ENCODE measurements at regions not wholly inside any gene's neighbourhood (a gene's known extent, or its start where the extent isn't known, plus 50 kb on each side); places are given as distances from the start of the nearest gene placed in this dataset.

DNA sequence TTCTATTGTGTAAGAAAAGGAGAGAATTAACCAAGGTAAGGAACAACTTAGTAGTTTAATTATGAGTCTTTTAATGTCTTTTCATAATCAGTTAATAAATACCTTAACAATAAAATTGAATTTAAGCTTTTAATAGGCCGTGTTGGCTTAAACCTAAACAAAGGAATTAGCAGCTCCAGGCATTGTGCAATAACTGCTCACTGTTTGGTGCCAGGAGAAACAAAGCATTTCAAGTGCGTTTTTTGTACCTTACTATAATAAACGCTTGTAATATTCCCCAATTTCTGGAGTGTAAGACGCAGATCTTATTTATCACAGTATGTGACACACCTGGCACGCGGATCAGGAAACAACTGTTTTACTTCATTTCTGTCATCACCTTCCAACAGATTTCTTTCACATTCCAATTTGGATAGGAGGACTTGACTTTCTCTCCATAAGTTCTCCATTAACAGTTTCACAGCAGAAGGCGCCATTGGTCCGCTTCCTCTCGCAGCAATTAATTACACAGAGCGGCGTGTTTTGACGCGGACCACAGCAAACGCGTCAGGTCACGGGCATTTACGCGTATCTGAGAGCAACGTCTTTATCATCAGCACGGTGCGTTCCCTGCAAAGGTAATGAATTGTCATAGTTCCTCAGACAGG lies 335.8 kb upstream of the NT5E start:
- no peak for DNase-seq (ENCODE audit: low spot score in 2 of 2)
- no peak overlapping the region for H3K4me3 Mint-ChIP-seq
- H3K36me3 Mint-ChIP-seq (ENCODE audit: insufficient read depth): no peaks in the 10 kb centered on the region
- ATAC-seq (replicated peaks; ENCODE audit: extremely low read depth, poor library complexity, severe bottlenecking): no peak
- H3K9me3 Mint-ChIP-seq: peaks cover 5% of the 10 kb centered on the region
- peaks cover 8% of the 10 kb centered on the region for H3K27me3 Mint-ChIP-seq
- H3K27ac Mint-ChIP-seq (ENCODE audit: low read depth): no peak overlapping the region
- H3K4me1 Mint-ChIP-seq: no peaks in the 10 kb centered on the region

DNA sequence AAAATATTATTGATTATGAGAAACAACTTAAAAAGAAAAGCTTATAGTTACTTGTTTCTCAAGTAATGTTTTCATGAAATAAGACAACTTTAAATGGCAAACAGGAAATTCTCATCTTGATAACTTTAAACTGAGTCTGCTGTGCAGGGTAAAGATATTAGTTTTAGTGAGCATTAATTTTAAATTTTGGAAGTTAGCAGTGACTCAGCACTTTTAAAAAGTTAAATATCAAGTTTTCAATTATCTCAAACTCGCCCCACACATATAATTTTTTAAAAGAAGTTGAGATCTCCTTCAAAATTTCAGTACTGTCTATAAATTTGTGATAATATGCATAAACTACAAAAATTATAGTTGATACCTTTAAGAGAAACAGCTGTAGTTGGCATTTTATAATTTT lies 337.3 kb upstream of the NT5E start:
- no peaks in the 10 kb centered on the region for H3K36me3 Mint-ChIP-seq (ENCODE audit: insufficient read depth)
- no peaks in the 10 kb centered on the region for H3K4me1 Mint-ChIP-seq
- H3K9me3 Mint-ChIP-seq: peaks cover 5% of the 10 kb centered on the region
- DNase-seq (ENCODE audit: low spot score in 2 of 2) (no peak), ATAC-seq (replicated peaks; ENCODE audit: extremely low read depth, poor library complexity, severe bottlenecking) (no peak)
- no peak overlapping the region for H3K4me3 Mint-ChIP-seq
- H3K27me3 Mint-ChIP-seq: peaks cover 8% of the 10 kb centered on the region
- H3K27ac Mint-ChIP-seq (ENCODE audit: low read depth): no peak overlapping the region

DNA sequence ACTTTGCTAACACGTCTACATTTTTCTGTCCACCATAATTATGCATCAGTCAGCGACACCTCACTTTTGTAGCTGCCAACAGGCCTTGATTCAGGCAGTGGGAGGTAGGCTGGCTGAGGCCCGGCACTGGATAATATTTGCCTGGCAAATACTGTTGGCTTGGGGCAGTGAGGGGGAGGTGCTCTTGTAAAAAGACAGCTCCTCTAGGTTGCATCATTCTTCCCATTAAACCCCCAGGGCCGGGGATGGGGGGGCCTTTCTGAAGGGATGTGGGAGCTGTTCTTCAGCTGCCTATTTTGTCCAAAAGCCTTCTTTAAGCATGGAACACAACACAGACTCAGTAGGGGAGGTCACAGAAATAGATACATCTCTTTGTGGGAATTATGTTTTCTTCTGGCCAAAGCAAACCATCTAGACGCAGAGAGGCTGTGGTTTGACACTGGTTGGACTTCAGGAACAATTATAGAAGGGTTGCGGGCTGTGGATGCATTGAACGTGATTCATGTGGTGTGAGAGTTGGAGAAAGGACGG lies 338.3 kb upstream of the NT5E start:
- ATAC-seq (replicated peaks; ENCODE audit: extremely low read depth, poor library complexity, severe bottlenecking) (no peak), DNase-seq (ENCODE audit: low spot score in 2 of 2) (no peak)
- H3K27me3 Mint-ChIP-seq: peaks cover 8% of the 10 kb centered on the region
- H3K36me3 Mint-ChIP-seq (ENCODE audit: insufficient read depth): no peaks in the 10 kb centered on the region
- H3K9me3 Mint-ChIP-seq: peaks cover 7% of the 10 kb centered on the region
- no peak overlapping the region for H3K4me3 Mint-ChIP-seq
- H3K4me1 Mint-ChIP-seq: no peaks in the 10 kb centered on the region
- no peak overlapping the region for H3K27ac Mint-ChIP-seq (ENCODE audit: low read depth)

DNA sequence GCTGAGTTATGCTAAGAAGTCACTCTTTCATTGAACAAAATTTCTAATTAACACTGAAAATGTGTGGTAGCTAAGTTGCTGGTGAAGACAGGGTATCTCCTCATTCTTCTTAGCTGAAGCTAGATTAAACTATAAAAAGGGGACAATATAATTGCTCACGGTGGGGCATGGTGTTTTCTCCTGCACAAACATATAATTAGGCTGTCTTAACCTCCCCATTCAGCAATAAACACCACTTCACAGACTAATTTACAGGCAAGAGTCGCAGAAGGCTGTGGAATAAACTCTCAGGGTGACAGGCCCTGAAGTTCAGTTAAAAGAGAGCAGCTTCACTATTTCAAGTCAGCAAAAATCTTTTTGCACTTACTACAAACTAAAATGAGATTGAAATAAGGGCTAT lies 338.9 kb upstream of the NT5E start:
- H3K36me3 Mint-ChIP-seq (ENCODE audit: insufficient read depth): no peaks in the 10 kb centered on the region
- DNase-seq (ENCODE audit: low spot score in 2 of 2) (no peak), ATAC-seq (replicated peaks; ENCODE audit: extremely low read depth, poor library complexity, severe bottlenecking) (no peak)
- H3K27ac Mint-ChIP-seq (ENCODE audit: low read depth): no peak overlapping the region
- no peak overlapping the region for H3K4me3 Mint-ChIP-seq
- H3K4me1 Mint-ChIP-seq: no peaks in the 10 kb centered on the region
- H3K27me3 Mint-ChIP-seq: peaks cover 8% of the 10 kb centered on the region
- peaks cover 11% of the 10 kb centered on the region for H3K9me3 Mint-ChIP-seq

DNA sequence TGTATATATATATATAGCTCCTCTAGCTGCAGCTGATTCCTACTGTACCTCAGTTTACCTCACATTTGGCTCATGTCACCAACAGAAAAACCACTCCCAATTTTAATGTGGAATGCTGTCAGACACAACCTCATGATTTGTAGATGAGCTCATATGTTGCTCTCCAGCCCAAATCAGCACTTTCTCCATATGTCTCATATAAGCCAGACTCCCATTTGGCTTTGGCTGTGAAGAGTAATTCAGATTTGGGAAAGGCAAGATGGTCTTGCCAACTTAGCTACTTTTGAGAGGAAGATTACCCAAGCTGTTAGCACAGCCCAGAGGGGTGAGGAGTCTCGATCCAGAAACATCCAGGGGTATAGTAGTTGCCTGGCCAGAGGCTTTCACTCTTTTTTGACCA lies 342.2 kb upstream of the NT5E start:
- no peak overlapping the region for H3K27ac Mint-ChIP-seq (ENCODE audit: low read depth)
- no peaks in the 10 kb centered on the region for H3K36me3 Mint-ChIP-seq (ENCODE audit: insufficient read depth)
- no peak overlapping the region for H3K4me3 Mint-ChIP-seq
- H3K9me3 Mint-ChIP-seq: peaks cover 11% of the 10 kb centered on the region
- peaks cover 8% of the 10 kb centered on the region for H3K27me3 Mint-ChIP-seq
- ATAC-seq (replicated peaks; ENCODE audit: extremely low read depth, poor library complexity, severe bottlenecking) (no peak), DNase-seq (ENCODE audit: low spot score in 2 of 2) (no peak)
- H3K4me1 Mint-ChIP-seq: no peaks in the 10 kb centered on the region

DNA sequence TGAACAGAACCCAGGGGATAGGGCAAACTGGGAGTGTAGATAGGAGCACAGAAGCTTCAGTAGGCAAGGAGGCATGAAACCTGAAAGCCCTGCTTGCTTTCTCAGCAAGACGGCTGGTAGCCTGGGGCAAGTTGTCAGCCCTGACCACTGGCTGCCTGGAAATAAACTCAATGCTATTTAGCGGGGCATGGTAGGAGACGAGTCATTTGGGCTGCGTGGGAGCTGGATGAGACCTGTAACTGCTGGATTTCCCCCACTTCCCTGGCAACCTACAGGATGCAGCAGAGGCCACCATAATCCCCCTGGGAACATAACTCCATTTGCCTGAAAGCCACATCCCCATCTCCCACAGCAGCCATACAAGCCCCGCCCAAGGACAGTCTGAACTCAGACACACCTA lies 332.6 kb upstream of the TBX18 start:
- no peaks in the 10 kb centered on the region for H3K4me1 Mint-ChIP-seq
- ATAC-seq (replicated peaks; ENCODE audit: extremely low read depth, poor library complexity, severe bottlenecking) (no peak), DNase-seq (ENCODE audit: low spot score in 2 of 2) (no peak)
- H3K36me3 Mint-ChIP-seq (ENCODE audit: insufficient read depth): no peaks in the 10 kb centered on the region
- H3K4me3 Mint-ChIP-seq: no peak overlapping the region
- no peaks in the 10 kb centered on the region for H3K27me3 Mint-ChIP-seq
- H3K9me3 Mint-ChIP-seq: peaks cover 46% of the 10 kb centered on the region
- no peak overlapping the region for H3K27ac Mint-ChIP-seq (ENCODE audit: low read depth)

DNA sequence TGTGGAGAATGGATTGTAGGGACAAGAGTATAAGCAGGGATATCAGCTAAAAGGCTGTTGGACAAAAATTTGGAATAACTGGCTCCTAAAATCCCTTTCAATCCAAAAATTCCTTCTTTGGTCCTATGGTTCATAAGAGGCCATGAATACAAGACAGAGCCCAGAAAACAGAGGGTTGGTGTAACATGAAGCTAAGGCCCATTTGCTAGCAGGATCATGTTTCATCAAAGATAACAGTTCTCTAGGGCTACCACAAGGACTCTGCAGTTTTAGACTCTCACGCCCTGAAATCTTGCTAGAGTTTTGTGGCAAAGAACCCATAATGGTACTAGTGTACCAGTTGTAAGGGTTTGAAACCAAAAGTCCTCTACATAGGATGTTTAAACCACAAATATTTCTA lies 327.8 kb upstream of the TBX18 start:
- Mint-ChIP-seq H3K4me1 (no peaks in the 10 kb centered on the region), H3K27ac (ENCODE audit: low read depth) (no peak overlapping the region), H3K4me3 (no peak overlapping the region), H3K9me3 (peaks cover 25% of the 10 kb centered on the region), H3K36me3 (ENCODE audit: insufficient read depth) (no peaks in the 10 kb centered on the region), H3K27me3 (no peaks in the 10 kb centered on the region)
- no peak for DNase-seq (ENCODE audit: low spot score in 2 of 2)
- ATAC-seq (replicated peaks; ENCODE audit: extremely low read depth, poor library complexity, severe bottlenecking): no peak

DNA sequence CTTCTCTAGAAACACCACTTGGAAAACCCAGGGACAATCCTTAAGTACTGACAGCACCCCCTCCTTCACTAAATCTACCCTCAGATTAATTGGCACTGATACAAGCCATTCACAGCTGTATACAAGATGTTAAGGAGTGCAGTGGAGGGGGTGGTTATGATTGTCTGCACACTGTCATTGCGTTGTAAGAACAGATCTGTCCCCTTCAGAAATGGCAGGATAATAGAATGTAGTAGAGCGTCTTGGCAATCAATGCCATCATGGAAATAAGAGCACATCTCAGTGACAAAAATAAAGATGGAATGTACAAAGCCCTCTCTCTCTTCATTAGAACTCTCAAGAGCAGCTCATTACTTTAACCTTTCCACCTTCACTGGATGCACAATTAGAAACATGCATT lies 324.9 kb upstream of the TBX18 start:
- Mint-ChIP-seq H3K27ac (ENCODE audit: low read depth) (no peak overlapping the region), H3K4me3 (no peak overlapping the region), H3K9me3 (peaks cover 21% of the 10 kb centered on the region), H3K27me3 (no peaks in the 10 kb centered on the region), H3K4me1 (no peaks in the 10 kb centered on the region), H3K36me3 (ENCODE audit: insufficient read depth) (no peaks in the 10 kb centered on the region)
- ATAC-seq (replicated peaks; ENCODE audit: extremely low read depth, poor library complexity, severe bottlenecking) (no peak), DNase-seq (ENCODE audit: low spot score in 2 of 2) (no peak)

DNA sequence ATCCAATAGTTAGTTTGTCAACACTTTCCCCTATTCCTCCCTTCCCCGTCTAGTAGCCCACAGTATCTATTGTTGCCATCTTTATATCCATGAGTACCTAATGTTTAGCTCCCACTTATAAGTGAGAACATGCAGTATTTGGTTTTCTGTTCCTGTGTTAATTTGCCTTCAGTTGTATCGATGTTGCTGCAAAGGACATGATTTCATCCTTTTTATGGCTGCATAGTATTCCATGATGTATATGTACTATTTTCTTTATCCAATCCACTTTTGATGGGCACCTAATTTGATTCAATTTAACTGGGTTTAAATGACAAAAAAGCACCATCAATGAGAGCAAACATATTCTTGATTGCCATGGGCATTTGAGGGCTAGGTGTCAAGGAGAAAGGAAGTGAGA lies 321.5 kb upstream of the TBX18 start:
- Mint-ChIP-seq H3K36me3 (ENCODE audit: insufficient read depth) (no peaks in the 10 kb centered on the region), H3K4me3 (no peak overlapping the region), H3K9me3 (peaks cover 15% of the 10 kb centered on the region), H3K27me3 (no peaks in the 10 kb centered on the region), H3K4me1 (no peaks in the 10 kb centered on the region), H3K27ac (ENCODE audit: low read depth) (no peak overlapping the region)
- ATAC-seq (replicated peaks; ENCODE audit: extremely low read depth, poor library complexity, severe bottlenecking): no peak
- no peak for DNase-seq (ENCODE audit: low spot score in 2 of 2)

DNA sequence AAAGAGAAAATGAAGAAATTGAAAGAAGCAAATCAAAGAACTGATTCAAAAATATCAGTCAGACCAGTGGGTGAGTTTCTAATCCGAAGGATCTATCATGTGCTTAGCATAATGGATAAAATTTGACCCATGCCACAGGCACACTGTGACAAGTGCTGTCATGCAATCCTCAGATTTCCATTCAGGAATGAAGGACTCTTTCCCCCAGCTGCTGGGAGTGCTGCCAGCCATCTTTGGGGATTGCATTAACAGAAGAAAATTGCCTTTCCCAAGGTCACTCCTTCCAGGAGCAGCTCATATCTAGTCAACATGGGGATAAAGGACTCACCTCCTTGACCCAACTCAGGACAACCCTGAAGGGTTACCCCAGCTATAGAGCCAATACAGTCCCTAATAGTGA lies 316.7 kb upstream of the TBX18 start:
- Mint-ChIP-seq H3K4me3 (no peak overlapping the region), H3K27ac (ENCODE audit: low read depth) (no peak overlapping the region), H3K36me3 (ENCODE audit: insufficient read depth) (no peaks in the 10 kb centered on the region), H3K9me3 (peaks cover 10% of the 10 kb centered on the region), H3K4me1 (no peaks in the 10 kb centered on the region), H3K27me3 (no peaks in the 10 kb centered on the region)
- no peak for ATAC-seq (replicated peaks; ENCODE audit: extremely low read depth, poor library complexity, severe bottlenecking)
- DNase-seq (ENCODE audit: low spot score in 2 of 2): no peak

DNA sequence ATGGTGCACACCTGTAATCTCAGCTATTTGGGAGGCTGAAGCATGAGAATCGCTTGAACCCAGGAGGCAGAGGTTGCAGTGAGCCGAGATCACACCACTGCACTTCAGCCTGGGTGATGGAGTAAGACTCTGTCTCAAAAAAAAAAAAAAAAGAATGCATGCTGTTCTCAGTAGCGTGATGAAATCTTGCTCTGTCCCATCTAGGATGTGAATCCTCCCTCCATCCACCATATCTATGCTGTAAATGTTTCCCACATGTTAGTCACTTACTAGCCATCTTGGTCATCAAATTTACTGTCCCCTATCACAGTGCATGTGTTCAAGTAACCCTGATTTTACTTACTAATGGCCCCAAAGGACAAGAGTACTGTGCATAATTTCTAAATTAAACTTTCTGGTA lies 315.4 kb upstream of the TBX18 start:
- peaks cover 6% of the 10 kb centered on the region for H3K9me3 Mint-ChIP-seq
- no peaks in the 10 kb centered on the region for H3K27me3 Mint-ChIP-seq
- H3K4me1 Mint-ChIP-seq: no peaks in the 10 kb centered on the region

DNA sequence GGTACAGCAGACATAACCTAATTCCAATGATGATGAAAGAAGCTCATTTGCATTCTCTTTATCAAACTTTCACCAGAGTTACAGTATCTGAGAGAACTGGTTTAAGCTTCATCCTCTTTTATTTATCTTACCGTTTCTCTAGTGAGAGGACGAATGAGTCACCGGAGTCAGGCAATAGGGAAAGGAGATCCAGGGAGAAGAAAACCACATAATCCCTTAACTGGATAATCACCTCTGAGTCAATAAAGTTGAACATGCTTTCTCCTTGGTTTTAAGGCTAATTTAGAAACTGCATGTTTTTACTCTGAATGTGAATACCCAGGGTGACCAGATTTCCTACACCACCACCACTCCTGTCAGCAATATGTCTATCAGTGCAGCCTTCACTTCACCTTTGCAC lies 313.7 kb upstream of the TBX18 start:
- Mint-ChIP-seq H3K36me3 (ENCODE audit: insufficient read depth) (no peaks in the 10 kb centered on the region), H3K4me3 (no peak overlapping the region), H3K27ac (ENCODE audit: low read depth) (no peak overlapping the region), H3K4me1 (no peaks in the 10 kb centered on the region), H3K9me3 (peaks cover 6% of the 10 kb centered on the region), H3K27me3 (no peaks in the 10 kb centered on the region)
- no peak for DNase-seq (ENCODE audit: low spot score in 2 of 2)
- ATAC-seq (replicated peaks; ENCODE audit: extremely low read depth, poor library complexity, severe bottlenecking): no peak

More for the DNA sequence above, 315.4 kb upstream of the TBX18 start:
- ATAC-seq (replicated peaks; ENCODE audit: extremely low read depth, poor library complexity, severe bottlenecking) (no peak), DNase-seq (ENCODE audit: low spot score in 2 of 2) (no peak)
- H3K4me3 Mint-ChIP-seq: no peak overlapping the region
- H3K27ac Mint-ChIP-seq (ENCODE audit: low read depth): no peak overlapping the region
- H3K36me3 Mint-ChIP-seq (ENCODE audit: insufficient read depth): no peaks in the 10 kb centered on the region

DNA sequence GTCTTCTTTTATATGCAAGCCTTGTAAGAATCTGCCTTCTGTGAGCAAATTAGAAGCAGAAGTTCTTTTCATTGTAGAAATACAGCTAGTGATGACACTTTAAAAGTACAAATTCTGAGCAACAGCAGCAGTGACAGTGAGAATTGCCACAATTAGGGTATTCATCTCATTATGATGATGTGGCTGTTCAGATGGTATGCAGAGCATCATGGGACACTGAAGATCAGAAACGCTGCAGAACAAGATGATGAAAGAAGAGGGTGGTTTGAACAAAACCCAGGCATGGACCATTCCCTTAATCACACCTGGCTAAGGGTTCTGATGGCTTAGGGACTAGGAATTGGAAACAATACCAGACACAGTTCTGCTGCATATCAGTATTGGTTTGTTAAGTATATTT lies 312.7 kb upstream of the TBX18 start:
- no peak overlapping the region for H3K4me3 Mint-ChIP-seq
- no peaks in the 10 kb centered on the region for H3K4me1 Mint-ChIP-seq
- no peaks in the 10 kb centered on the region for H3K27me3 Mint-ChIP-seq
- peaks cover 6% of the 10 kb centered on the region for H3K9me3 Mint-ChIP-seq
- no peaks in the 10 kb centered on the region for H3K36me3 Mint-ChIP-seq (ENCODE audit: insufficient read depth)
- ATAC-seq (replicated peaks; ENCODE audit: extremely low read depth, poor library complexity, severe bottlenecking) (no peak), DNase-seq (ENCODE audit: low spot score in 2 of 2) (no peak)
- no peak overlapping the region for H3K27ac Mint-ChIP-seq (ENCODE audit: low read depth)
